ENCODE measurements at regions not wholly inside any gene's neighbourhood (a gene's known extent, or its start where the extent isn't known, plus 50 kb on each side); places are given as distances from the start of the nearest gene placed in this dataset.

- no peak for TF ChIP-seq CTCF (IDR thresholded peaks at IDR 0.05)
- TF ChIP-seq POLR2AphosphoS5 (IDR thresholded peaks at IDR 0.05) = no peak
- TF ChIP-seq POLR2A (IDR thresholded peaks at IDR 0.05) = no peak
These were observed 122.4 kb upstream of the OSMR start for GRCh38 chr5:38723426-38723825.
